Cardiac muscle cell (in vitro differentiated cells and primary cell): ENCODE measurements at regions not wholly inside any gene's neighbourhood (a gene's known extent, or its start where the extent isn't known, plus 50 kb on each side); places are given as distances from the start of the nearest gene placed in this dataset.

ENCODE experiments used
- DNase-seq, 2 donors: peaks; one replicate each; pipeline versions ENCODE4 v3.0.0 to v3.0.0-alpha.2; 2010 to 2017; ENCODE audit warnings: low read depth in 1 of 2, low spot score in 1 of 2
- H3K27ac ChIP-seq: fragments of 200-600 bp; sonication (generic); 2 replicates; pipeline ENCODE4 v1.5.1; 2016
- H3K27me3 ChIP-seq: fragments of 200-600 bp; sonication (generic); 2 replicates; pipeline ENCODE4 v1.6.0; 2016; ENCODE audit warnings: control low read depth
- H3K36me3 ChIP-seq: fragments of 200-600 bp; sonication (generic); 2 replicates; pipeline ENCODE4 v1.5.1; 2016; ENCODE audit warnings: control low read depth
- H3K4me1 ChIP-seq: fragments of 200-600 bp; sonication (generic); 2 replicates; pipeline ENCODE4 v1.8.1; 2017; ENCODE audit warnings: low read depth, mild to moderate bottlenecking, mixed run types
- H3K4me3 ChIP-seq: fragments of 200-600 bp; sonication (generic); 2 replicates; pipeline ENCODE4 v1.5.1; 2016; ENCODE audit warnings: mild to moderate bottlenecking
- H3K9me3 ChIP-seq: fragments of 200-600 bp; sonication (generic); 2 replicates; pipeline ENCODE4 v1.5.1; 2017; ENCODE audit warnings: low read depth, mild to moderate bottlenecking, control low read depth
- CTCF ChIP-seq: IDR thresholded peaks from 2 replicates; pipeline ENCODE4 v1.5.1; 2012; ENCODE audit warnings: low read depth, mild to moderate bottlenecking, low read length

GRCh38 chr7:68103319-68103718 is 1106.7 kb downstream of the TYW1 start:
- H3K27me3 ChIP-seq, result no peaks in the 10 kb centered on the region
- no peak for TF ChIP-seq CTCF
- no peak for DNase-seq
- H3K36me3 ChIP-seq, result no peaks in the 10 kb centered on the region
- H3K9me3 ChIP-seq, result no peaks in the 10 kb centered on the region
- no peaks in the 10 kb centered on the region for H3K4me1 ChIP-seq
- no peak overlapping the region for H3K27ac ChIP-seq
- no peak overlapping the region for H3K4me3 ChIP-seq

GRCh38 chr7:68107261-68107660 is 1110.6 kb downstream of the TYW1 start:
- Histone ChIP-seq H3K4me3 (no peak overlapping the region), H3K27me3 (no peaks in the 10 kb centered on the region), H3K36me3 (no peaks in the 10 kb centered on the region), H3K9me3 (no peaks in the 10 kb centered on the region), H3K4me1 (no peaks in the 10 kb centered on the region), H3K27ac (no peak overlapping the region)
- DNase-seq, result peak; percentile 14 to 27
- no peak for TF ChIP-seq CTCF

- H3K9me3 ChIP-seq, result no peaks in the 10 kb centered on the region
- no peaks in the 10 kb centered on the region for H3K27me3 ChIP-seq
- no peak overlapping the region for H3K27ac ChIP-seq
- no peaks in the 10 kb centered on the region for H3K4me1 ChIP-seq
- no peak for TF ChIP-seq CTCF
- H3K36me3 ChIP-seq, result no peaks in the 10 kb centered on the region
- DNase-seq, result peak in 1 of 2 donors; percentile 2
- no peak overlapping the region for H3K4me3 ChIP-seq
These were observed 1111.3 kb downstream of the TYW1 start for GRCh38 chr7:68107968-68108367.

DNA sequence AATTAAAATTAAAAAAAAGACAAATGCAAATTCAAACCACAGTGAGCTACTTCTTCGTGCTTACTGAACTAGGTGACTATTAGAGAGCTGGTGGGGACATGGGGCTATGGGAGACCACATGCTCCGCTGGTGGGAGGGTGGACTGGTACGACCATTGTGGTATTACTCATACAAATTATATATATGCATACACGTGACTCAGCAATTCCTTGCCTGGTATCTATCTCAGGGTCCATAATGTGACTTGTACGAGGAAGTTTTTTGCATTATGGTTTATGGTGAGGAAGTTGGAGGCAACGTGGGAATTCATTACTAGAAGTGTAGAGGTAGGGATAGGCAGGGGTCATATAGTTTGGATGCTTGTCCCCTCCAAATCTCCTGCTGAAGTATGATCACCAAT is 1112.7 kb downstream of the TYW1 start:
- Histone ChIP-seq H3K4me1 (no peaks in the 10 kb centered on the region), H3K4me3 (no peak overlapping the region), H3K27me3 (no peaks in the 10 kb centered on the region), H3K36me3 (no peaks in the 10 kb centered on the region), H3K9me3 (no peaks in the 10 kb centered on the region), H3K27ac (no peak overlapping the region)
- TF ChIP-seq CTCF, result no peak
- no peak for DNase-seq

DNA sequence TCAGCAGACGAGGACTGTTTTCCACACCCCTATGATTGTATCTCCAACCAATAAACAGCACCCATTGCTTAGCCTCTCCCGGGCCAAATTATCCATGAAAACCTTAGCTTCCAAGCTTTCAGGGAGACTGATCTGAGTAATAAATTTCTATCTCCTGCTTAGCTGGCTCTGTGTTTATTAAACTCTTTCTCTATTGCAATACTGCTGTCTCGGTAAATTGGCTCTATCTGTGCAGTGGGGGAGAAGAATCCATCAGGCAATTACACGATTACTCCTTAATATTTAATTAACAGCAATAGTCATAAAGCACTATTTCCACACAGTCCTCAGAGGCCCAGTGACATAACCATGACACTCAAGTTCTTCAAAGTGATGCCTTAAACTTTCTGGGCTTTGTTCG is 1122.8 kb downstream of the TYW1 start:
- Histone ChIP-seq H3K4me3 (no peak overlapping the region), H3K27ac (no peak overlapping the region), H3K9me3 (peaks cover 3% of the 10 kb centered on the region), H3K27me3 (no peaks in the 10 kb centered on the region), H3K36me3 (no peaks in the 10 kb centered on the region), H3K4me1 (no peaks in the 10 kb centered on the region)
- no peak for DNase-seq
- no peak for TF ChIP-seq CTCF

GRCh38 chr7:68121056-68121455 is 1124.4 kb downstream of the TYW1 start:
- no peak for TF ChIP-seq CTCF
- Histone ChIP-seq H3K9me3 (peaks cover 3% of the 10 kb centered on the region), H3K4me3 (no peak overlapping the region), H3K27me3 (no peaks in the 10 kb centered on the region), H3K4me1 (no peaks in the 10 kb centered on the region), H3K27ac (no peak overlapping the region), H3K36me3 (no peaks in the 10 kb centered on the region)
- no peak for DNase-seq
